EH (cell line): ENCODE measurements at regions not wholly inside any gene's neighbourhood (a gene's known extent, or its start where the extent isn't known, plus 50 kb on each side); places are given as distances from the start of the nearest gene placed in this dataset.

Source experiments
- DNase-seq: peaks from one replicate; pipeline ENCODE4 v3.0.0-alpha.2; 2015; ENCODE audit warnings: low read depth

DNA sequence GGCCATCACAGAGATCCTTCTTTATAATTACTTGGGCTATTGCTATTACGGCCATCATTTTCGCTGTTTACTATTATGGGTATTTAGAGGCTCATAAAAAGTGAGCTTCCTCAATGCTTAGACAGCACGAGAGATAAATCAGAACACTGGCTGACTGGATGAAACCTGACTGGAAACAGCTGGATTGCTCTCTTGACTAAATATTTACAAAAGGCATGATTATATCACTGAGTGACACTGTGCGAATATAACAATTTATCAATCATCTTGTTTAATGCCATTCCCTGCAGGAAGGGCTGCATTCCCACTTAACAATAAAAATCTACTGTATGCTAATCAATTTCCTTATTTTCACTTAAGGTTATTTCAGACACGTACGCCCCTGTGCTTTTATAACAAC, 260.1 kb upstream of the ARID1B start:
- DNase-seq: no peak

DNA sequence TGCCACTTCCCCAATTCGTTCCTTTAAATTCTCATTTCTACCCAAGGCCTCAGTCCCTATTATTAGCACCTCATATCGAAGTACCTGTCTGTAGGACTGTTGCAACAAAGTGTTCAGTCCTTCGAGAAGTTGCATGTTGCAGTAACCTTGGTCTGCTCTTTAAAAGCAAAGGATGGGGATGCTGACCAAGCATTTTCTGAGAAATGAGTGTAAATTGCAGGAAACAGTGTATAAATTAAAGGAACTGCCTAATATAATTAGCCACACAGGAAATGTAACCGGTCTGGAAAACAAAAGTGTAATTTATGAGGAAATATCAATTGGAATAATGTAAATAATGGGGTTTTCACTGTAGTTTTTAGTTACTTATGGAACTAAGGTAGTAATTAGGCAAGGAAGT, 261.9 kb upstream of the ARID1B start:
- DNase-seq: no peak

DNA sequence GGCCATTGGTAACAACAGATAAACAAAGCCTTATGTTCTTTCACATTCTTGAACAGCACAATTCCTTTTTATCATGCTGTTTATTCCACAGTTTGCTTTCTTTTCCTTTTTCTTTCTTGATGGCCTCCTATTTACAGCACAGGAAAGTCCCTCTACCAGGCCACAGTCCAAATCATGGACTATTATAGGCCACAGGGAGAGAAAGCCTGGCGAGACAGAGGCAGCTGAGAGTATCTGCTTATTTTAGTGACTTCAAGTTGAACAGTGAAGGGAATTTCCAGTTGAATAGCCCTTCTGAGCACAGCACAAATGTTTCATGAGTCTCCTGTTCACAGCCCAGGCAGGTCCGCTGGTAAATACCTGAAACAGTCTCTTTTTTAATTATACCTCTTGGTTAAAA, 263.7 kb upstream of the ARID1B start:
- no peak for DNase-seq

DNA sequence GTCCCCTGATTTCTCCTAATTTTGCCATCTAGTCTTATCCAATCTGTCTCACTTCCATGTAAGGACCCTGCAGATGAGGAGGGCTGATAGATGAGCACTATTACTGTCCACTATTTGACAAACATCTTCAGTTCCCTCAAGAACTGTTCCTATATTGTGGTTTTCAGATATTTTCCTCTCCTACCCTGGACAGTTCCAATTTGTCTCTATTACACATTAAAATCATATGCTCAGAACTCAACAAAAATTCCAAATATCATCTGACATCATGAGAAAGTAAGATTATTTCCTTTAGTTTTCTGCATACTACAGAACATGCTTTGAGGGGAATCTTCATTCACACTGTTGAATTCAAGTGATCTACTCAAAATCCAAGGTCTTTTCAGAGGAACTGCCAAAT, 265.6 kb upstream of the ARID1B start:
- no peak for DNase-seq

DNA sequence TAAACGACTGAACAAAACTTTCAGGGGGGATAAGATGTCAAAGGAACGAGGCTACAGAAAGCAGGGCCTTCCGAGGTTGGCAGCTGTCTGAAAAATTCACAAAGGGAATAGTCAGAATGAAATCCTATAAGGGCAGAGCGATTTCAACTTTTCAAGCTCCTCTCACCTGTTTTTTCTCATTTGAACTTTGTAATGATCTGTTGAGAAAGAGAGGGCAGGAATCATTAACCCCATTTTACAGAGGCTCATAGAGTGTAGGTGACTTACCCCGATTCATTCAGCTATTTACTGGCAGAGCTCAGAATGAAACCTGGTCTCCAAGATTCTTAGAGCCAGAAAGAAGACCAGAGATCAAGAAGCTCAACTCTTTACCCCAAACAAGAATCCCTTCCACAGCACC, 266.1 kb upstream of the ARID1B start:
- DNase-seq: no peak

DNA sequence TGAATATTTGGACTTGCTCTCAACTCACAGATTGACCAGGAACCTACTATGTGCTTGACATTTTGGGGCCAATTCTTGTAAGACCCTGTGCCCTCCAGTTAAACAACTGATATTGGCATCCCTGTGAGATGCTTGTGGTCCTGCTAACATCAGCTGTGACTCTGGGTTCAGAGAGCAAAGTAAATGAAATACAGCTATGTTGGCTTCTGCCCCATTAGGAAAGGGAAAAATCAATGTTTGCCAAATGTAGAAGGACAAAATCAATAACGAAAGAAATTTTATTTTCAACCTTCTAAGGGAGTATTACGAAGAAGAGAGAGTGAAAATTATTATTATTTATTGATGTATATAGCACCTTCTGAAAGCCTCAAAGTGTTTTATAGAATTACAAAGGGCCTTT, 266.9 kb upstream of the ARID1B start:
- DNase-seq: no peak

DNA sequence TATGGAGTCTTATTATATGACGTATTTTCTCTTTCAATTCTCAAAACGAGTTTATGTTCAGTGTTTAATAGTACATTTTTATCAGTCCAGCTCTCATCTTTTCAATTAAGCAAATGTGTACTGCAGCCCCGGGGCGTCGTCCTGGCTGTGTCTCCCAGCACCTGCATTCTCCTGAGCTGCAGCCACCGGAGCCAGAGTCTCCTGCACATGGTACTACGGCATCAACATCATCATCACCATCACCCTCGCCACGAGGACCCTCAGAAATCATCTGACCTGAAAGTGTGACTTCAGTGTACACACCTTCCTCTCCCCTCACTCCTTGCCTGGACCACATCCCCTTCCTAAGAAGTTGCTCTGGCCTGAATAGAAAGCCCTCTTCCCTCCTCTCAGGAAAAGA, 267.7 kb upstream of the ARID1B start:
- no peak for DNase-seq

DNA sequence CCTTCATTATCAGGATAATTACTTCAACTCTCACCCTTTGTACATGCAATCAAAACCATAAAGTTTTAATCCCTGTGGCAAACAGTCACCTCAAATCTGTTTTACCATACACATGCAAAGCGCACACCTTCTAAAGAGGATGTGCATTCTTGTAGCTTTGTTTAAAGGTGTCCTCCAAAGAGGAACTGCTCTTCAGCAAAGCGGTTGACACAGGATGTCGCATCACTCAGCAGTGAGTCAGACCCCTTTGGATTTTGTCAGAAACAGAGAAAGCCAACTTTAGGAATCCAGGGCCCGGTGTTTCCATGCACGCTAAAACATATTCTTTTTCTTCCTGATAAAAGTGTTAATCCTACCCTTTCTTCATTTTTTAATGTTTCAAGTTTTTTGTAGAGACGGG, 268.3 kb upstream of the ARID1B start:
- peak; percentile 5 for DNase-seq

DNA sequence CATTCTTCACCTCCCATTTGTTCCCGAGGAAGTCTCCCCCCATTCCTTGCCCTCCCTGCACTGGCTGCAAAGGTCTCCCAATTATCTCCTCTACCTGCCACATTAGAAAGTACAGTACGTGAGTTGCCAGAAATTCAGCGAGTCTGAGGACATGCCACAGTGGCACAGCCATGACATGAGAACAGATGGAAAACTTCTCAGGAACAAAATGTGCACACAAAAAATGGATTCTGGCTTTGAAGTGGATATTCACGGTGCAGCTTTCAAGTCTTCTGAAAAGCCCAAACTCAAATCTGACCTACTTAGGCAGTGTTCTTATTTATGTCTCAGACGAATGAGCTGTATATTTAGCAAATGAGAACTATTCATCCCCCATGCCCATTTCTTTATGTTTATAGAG, 269.1 kb upstream of the ARID1B start:
- DNase-seq: no peak

DNA sequence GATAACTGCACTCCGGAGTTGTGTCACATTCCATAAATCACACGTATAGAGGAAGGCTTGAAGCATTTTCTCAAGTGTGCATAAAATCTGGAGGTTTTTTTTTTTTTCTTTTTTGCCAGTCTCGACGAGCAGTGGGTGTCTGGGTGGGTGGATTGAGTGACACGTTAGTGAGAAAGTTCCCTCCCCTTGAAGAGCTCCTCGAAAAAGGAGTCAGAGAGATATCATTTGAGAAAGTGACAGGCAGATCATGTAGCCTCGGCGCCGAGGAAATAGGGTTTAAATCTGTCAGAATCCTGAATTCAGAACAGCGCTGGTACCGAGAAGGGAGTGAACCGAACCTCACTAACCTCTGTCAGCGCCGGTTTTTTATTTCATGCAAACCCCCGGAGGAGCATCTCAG, 269.5 kb upstream of the ARID1B start:
- DNase-seq: no peak

DNA sequence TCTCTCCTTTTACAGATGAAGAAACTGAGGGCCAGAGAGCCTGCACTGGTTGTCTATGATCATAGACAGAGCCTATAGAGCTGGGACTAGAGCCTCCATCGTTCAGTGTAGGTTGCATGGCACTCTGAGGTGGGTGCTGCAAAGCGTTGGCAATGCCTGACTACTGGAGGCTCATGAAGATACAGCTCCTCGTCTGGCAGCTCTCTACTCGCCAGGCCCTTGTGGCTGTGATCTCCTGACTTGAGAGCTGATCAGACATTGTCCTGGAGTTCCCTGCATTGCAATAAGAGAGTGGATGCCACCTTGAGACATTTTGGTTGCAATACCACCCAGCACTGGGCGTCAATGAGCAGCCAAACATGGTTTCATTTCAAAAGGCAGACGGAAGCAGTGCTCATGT, 270.1 kb upstream of the ARID1B start:
- DNase-seq: no peak

DNA sequence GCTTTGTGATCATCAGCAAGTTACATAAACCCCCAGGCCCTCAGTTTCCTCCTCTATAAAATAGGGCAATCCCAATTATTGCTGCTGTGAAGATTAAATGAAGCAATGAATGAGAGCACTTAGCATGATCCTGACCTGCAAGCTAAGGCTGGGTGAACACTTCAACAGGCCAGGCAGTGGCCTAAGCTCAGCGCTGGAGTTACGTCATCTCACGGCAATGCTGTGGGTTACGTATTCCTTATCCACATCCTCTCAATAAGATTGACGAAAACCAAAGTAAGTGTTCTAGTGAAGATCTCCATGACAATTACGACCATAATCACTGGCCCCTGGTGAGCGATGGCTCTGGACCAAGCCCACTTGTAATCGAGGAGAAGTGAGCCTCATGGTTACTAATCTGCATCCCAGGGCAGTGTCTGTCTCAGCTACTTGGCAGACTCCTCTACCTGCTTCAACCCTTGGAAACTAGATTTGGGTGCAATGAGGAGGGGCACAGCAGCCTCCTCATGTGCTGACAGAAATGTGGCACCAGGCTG, 274.1 kb upstream of the ARID1B start:
- DNase-seq: no peak

DNA sequence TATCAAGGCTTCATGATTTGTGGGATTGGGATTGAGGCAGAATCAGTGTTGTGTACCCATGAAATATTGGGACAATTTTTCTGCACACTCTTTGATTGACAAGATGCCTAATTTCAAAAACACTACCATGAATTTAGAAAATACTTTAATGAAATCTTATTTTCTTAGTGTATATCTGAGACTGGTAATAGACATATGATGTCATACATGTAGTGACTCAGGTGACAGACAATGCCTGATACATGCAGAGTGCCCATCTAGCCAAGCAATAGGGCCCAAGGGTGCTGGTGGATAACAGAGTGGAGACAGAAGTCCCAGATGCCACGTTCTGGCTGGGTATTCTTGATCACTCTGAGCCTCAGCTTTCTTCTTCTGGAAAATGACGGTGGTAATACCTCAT, 279.6 kb upstream of the ARID1B start:
- DNase-seq: no peak

DNA sequence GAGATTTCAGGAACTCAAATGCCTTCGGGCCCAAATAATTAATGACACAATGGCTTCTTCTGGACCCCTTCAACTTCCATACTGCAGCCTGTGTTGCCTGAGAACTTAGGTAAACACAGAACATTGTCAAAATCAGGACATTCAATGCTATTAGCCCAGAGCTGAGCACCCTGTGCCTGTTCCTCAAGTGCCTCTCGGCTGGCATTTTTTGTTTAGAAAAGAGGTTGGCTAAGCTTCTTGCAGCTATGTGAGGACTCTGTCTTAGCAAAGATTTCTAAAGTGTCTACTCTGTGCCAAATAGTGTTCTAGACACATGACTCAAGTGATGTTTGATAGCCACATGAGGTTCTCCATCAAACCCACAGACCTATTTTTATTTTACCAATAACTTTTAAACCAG, 289.3 kb upstream of the ARID1B start:
- no peak for DNase-seq

DNA sequence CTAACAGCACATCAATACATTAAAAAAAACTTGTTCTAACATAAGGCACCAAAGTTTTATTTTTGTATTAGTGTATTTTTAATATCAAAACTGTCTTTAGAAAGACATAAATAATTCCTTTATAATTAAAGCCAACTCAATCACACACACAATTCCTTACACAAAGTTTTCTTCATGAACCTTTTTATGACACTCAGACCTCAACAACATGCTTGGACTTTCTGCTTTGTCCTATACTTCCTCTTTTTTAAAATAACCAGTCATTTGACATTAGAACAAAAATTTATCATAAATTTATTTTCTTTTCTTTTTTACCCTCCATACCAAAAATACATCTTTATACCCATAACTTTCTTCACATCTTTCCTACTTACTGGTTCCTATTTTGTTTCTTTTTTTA, 292.0 kb upstream of the ARID1B start:
- DNase-seq: no peak

DNA sequence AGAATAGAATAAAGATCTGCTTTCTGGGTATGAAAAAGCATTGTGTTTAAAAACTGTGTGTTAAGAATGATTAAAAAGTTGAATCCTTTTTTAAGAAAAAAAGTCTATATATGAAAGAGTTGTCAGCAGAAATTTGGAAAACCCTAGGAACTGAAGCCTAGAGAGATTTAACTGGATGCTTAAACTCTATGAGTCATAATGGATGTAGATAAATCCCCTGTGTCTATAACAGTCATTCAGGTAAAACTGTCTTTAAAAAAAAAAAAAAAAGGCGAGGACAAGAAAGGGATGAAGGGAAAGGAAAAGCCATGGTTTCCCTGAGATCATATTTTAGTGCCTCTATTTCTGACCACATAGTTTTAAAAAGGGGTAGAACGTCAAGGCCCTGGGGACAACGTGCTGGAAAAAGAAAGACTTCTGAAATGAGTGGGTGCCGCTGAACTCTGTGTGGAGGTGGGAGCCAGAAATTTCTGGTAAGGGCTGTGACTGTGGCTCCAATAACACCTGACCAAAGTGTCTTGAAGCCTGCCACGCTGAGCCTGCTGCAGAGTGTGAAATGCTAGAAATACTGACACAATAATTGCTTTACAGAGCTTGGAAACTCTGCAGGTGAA, 302.6 kb upstream of the ARID1B start:
- no peak for DNase-seq

DNA sequence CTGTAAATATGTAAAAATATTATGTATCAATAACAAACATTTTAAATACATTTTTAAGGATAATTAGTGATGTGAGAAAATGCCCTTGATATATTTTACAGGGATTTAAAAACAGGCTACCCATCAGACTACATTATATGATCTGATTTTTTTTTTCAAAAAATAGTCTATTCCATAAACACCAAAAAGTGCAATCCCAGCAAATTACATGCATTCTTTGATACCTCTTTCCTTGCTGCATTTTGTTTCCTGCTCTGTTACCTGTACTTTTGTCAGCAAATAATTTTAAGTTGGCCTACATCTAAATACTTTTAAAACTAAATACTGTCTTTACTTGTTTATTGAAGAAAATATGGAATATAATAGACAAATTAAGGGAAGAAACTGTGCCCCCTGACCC, 306.2 kb upstream of the ARID1B start:
- no peak for DNase-seq

DNA sequence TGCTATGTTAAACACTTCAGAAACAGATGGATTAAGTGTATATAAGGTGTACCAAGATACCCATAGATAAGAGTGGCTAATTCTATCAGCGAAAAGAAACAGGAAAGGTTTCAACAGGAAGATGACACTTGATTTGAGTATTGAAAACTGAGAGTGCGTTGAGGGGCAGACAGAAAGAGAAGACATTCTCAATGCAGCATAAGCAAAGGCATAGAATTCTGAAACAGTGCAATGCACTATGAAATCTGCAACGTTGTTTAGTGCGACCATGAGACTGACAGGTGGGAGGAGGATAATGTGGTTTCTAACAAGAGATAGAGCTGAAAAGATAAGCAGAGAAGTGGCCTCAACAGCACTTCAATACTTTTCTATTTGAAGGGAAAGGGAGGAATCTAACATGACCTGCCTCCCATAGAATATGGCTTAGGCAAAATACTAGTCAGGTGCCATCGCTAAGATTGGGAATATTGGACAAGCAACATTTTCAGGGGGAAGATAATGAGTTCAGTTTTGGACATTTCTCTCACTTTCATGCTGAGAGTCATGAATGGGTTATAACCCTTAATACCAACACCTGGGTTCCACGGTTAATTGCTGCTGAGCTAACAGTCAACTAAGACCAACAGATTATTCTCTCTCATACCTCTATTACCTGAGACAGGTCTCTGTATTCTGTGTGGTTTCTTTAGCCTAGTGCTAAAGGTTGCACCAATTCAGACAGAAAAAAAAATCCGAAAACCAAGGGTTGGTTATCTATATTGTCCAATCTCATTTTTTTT, 312.9 kb upstream of the ARID1B start:
- DNase-seq: no peak

DNA sequence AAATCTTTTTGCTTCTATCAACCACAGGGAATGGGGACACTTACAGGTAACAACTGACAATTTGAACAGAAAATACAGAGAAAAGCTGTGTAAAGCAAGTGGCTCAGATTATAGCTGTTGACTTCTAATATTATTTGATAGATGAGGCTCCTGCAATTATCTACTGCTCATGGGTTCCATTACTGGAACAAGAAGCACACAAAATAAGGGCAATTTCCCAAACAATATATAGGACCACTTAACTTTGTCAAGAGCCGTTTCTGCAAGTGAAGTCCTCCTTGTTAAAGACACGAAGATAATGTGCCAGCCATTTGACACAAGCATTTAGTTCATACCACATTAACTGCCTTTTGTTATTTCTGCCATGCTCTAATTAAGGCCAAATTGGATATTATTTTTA, 315.5 kb upstream of the ARID1B start:
- no peak for DNase-seq

DNA sequence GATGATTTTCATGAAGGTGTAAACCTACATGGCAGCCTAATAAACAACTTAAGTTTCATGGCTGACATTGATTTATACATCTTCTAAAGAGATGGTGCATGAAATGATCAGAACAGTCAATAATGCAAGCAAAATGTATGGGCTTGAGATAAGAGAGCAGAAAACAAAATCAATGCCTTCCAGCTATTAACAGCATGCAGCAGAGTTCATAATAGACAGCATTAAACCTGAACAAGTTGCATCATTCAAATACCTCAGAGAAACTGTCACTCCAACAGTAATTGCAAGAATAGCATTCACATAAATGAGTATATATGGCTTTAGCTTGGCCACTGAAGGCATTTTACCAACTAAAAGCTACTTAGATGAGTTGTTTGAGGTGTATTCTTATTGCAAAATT, 319.6 kb upstream of the ARID1B start:
- DNase-seq: no peak

DNA sequence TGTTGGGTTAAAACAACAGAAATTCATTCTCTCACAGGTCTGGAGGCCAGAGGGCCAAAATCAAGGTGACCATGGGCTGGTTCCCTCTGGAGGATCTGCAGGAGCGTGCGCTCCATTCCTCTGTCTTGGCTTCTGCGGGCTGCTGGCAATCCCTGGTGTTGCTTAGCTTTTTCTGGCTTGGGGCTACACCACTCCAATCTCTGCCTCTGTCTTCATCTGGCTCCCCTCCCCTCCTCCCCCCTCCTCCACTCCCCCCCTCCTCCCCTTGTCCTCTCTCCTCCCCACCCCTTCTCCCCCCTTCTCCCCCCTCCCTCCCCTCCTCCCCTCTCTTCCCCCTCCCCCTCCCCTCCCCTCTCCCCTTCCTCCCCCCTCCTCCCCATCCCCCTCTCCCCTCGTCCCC, 321.3 kb upstream of the ARID1B start:
- no peak for DNase-seq

DNA sequence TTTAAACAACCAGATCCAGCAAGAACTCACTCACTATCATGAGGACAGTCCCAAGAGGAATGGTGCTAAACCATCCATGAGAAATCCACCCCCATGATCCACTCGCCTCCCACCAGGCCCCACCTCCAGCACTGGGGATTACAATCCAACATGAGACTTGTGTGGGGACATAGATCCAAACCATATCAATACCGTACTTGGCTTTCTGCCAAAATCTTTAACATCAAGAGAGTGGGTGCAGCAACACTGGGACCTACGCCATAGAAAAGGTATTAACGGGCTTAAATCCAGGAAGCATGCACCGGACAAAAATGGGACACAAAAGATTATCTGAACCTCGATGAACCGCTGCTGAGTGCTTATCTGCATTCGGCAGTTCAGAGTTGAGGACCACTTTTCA, 322.3 kb upstream of the ARID1B start:
- DNase-seq: no peak

DNA sequence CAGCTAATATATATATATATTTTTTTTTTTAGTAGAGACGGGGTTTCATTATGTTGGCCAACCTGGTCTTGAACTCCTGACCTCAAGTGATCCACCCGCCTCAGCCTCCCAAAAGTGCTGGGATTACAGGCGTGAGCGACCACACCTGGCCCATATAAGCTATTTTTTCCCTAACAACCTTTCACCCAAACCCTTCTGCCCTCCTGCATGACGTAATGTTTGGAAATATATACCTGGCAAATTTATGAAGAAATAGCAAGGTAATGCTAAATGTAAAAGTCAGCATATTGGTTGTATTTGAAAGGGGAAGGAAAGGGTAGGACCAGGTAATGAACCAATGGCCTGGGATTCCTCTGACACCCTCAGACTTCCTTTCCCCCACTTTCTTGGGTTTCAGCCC, 325.5 kb upstream of the ARID1B start:
- no peak for DNase-seq

DNA sequence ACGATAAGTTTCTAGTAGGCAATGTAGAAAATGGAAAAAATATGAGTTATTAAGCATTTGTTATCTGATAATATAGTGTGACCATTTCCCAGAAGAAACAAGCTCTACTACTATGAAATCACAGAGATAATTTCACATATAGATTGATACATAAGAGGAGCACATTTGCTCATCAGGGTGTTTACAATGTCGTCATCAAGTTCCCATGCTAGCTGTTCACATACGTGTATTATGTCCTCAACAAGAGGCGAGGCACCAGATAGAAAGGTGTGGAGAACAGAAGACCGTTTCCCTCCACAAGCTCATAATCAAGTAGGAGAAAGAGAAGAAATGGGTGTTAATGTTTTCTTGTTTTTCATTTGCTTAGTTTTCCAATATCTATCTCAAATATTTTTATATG, 326.1 kb upstream of the ARID1B start:
- DNase-seq: no peak
